Gastroesophageal sphincter (tissue), 4 donors: ENCODE measurements at regions not wholly inside any gene's neighbourhood (a gene's known extent, or its start where the extent isn't known, plus 50 kb on each side); places are given as distances from the start of the nearest gene placed in this dataset.
"Not testable (repeated sequence)": the region's sequence is repeated elsewhere in the genome, so short reads cannot be mapped to it uniquely, and the experiment has no call there.

Experiments used
- ATAC-seq: fragments of 150-250 bp; one replicate; pipeline ENCODE4 v1.9.1; 2016; ENCODE audit warnings: mild to moderate bottlenecking, moderate library complexity
- H3K27ac ChIP-seq, 4 donors: fragments of 200-600 bp; sonication (generic) in 3 of 4; 1 replicate in 3 of 4; 2 replicates in 1 of 4; pipeline ENCODE4 v1.5.1; 2016 to 2019
- H3K27me3 ChIP-seq: fragments of 200-600 bp; sonication (generic); one replicate; pipeline ENCODE4 v1.5.1; 2019
- H3K36me3 ChIP-seq, 2 donors: fragments of 200-600 bp; sonication (generic); one replicate each; pipeline ENCODE4 v1.5.1; 2019; ENCODE audit warnings: control low read depth in 1 of 2
- H3K4me1 ChIP-seq, 3 donors: fragments of 200-600 bp; sonication (generic); 1 replicate in 2 of 3; 2 replicates in 1 of 3; pipeline ENCODE4 v1.5.1; 2016 to 2019; ENCODE audit warnings: control low read depth in 2 of 3
- H3K4me3 ChIP-seq, 2 donors: fragments of 200-600 bp; sonication (generic); one replicate each; pipeline ENCODE4 v1.5.1; 2019; ENCODE audit warnings: mild to moderate bottlenecking in 1 of 2, moderate library complexity in 1 of 2
- H3K9me3 ChIP-seq, 3 donors: fragments of 200-600 bp; sonication (generic); one replicate each; pipeline ENCODE4 v1.5.1; 2017 to 2019; ENCODE audit warnings: control low read depth in 2 of 3
- CTCF ChIP-seq, 4 experiments: fragments of 200-600 bp in 2 of 4; fragments of 450-650 bp in 2 of 4; sonication (generic) in 1 of 4; IDR thresholded peaks; one replicate each; pipeline ENCODE4 v1.5.1; 2017 to 2019; ENCODE audit warnings: antibody characterized with exemption in 4 of 4, mild to moderate bottlenecking in 2 of 4, moderate library complexity in 2 of 4
- EP300 ChIP-seq: sonication (generic); formaldehyde crosslinking; IDR thresholded peaks from one replicate; pipeline ENCODE4 v1.6.1; 2017; ENCODE audit warnings: antibody characterized with exemption, mild to moderate bottlenecking
- POLR2A ChIP-seq, 2 donors: fragments of 450-650 bp; IDR thresholded peaks; one replicate each; pipeline ENCODE4 v1.6.1; 2017; ENCODE audit warnings: antibody characterized with exemption in 2 of 2, mild to moderate bottlenecking in 2 of 2, moderate library complexity in 1 of 2
- POLR2AphosphoS5 ChIP-seq: sonication (generic); formaldehyde crosslinking; IDR thresholded peaks from one replicate; pipeline ENCODE4 v1.6.1; 2017; ENCODE audit warnings: antibody characterized with exemption
- WGBS, 2 donors: methylation state at CpG; one replicate each; pipeline ENCODE4 v1.1.5; 2018; ENCODE audit warnings: low coverage in 1 of 2; 5-methylcytosine and 5-hydroxymethylcytosine counted together

DNA sequence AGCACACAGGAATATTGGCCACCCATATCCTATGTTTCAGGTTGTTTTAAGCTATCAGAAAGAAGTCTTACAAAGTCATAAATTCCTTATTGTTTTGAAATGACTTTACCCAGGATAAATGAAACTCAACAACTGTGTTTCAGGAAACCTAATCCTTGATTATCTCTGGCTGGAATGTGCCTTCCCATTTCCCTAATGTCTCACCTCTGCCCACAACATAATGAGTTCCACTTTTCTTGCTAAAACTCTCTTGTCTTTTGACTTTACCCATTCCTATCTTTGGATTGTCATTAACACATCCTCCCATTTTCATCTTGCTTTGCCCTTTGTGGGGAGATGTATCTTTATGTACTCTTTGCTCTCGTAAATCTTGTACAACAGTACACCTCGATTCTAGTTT is 200.0 kb upstream of the DNAJC19 start:
- WGBS, 2 donors: 66 to 100% methylated on average over 2 of the region's 2 CpGs
- no peaks in the 10 kb centered on the region for H3K36me3 ChIP-seq
- no peaks in the 10 kb centered on the region for H3K27me3 ChIP-seq
- no peak overlapping the region for H3K4me3 ChIP-seq
- H3K4me1 ChIP-seq: no peaks in the 10 kb centered on the region
- no peak overlapping the region for H3K27ac ChIP-seq
- TF ChIP-seq EP300: no peak
- no peak for TF ChIP-seq POLR2AphosphoS5
- no peak for ATAC-seq
- H3K9me3 ChIP-seq: no peaks in the 10 kb centered on the region

GRCh38 chr3:181183764-181184163 is 194.2 kb upstream of the DNAJC19 start:
- 83 to 89% methylated on average over 1 of the region's 1 CpG for WGBS, 2 donors
- H3K9me3 ChIP-seq: no peaks in the 10 kb centered on the region

GRCh38 chr3:181183057-181183456 is 193.5 kb upstream of the DNAJC19 start:
- not testable (repeated sequence) for H3K36me3 ChIP-seq, H3K4me1 ChIP-seq, H3K4me3 ChIP-seq, H3K9me3 ChIP-seq, H3K27ac ChIP-seq, ATAC-seq, H3K27me3 ChIP-seq
- WGBS, 2 donors: no CpG with 5 or more reads among the region's 22 CpGs

More at GRCh38 chr3:181183764-181184163, 194.2 kb upstream of the DNAJC19 start:
- Histone ChIP-seq H3K4me1 (no peaks in the 10 kb centered on the region), H3K27me3 (no peaks in the 10 kb centered on the region), H3K36me3 (no peaks in the 10 kb centered on the region), H3K4me3 (no peak overlapping the region), H3K27ac (no peak overlapping the region)
- no peak for TF ChIP-seq EP300
- TF ChIP-seq POLR2AphosphoS5: no peak
- TF ChIP-seq CTCF (IDR thresholded peaks at IDR 0.05): no peak
- TF ChIP-seq POLR2A (IDR thresholded peaks at IDR 0.05): no peak
- ATAC-seq: no peak

GRCh38 chr3:181178991-181179390 is 189.5 kb upstream of the DNAJC19 start:
- ATAC-seq: no peak
- TF ChIP-seq EP300 (no peak), CTCF (IDR thresholded peaks at IDR 0.05) (no peak), POLR2AphosphoS5 (no peak)
- no peak overlapping the region for H3K27ac ChIP-seq
- H3K9me3 ChIP-seq: no peaks in the 10 kb centered on the region
- no peak overlapping the region for H3K4me3 ChIP-seq
- H3K27me3 ChIP-seq: no peaks in the 10 kb centered on the region
- 76 to 83% methylated on average over 5 to 7 of the region's 7 CpGs for WGBS, 2 donors
- H3K4me1 ChIP-seq: peaks cover 0 to 6% (median 0%) of the 10 kb centered on the region in 3 donors
- H3K36me3 ChIP-seq: no peaks in the 10 kb centered on the region

GRCh38 chr3:181176601-181177000 is 187.1 kb upstream of the DNAJC19 start:
- Histone ChIP-seq H3K4me1 (peaks cover 0 to 6% (median 0%) of the 10 kb centered on the region in 3 donors), H3K27ac (no peak overlapping the region), H3K36me3 (no peaks in the 10 kb centered on the region), H3K4me3 (no peak overlapping the region), H3K9me3 (no peaks in the 10 kb centered on the region), H3K27me3 (no peaks in the 10 kb centered on the region)
- no peak for ATAC-seq
- TF ChIP-seq POLR2A (IDR thresholded peaks at IDR 0.05) (no peak), POLR2AphosphoS5 (peak; percentile 80), EP300 (no peak), CTCF (IDR thresholded peaks at IDR 0.05) (peak; percentile 52 to 62 (median 58))
- 7 to 15% methylated on average over 6 of the region's 6 CpGs for WGBS, 2 donors

DNA sequence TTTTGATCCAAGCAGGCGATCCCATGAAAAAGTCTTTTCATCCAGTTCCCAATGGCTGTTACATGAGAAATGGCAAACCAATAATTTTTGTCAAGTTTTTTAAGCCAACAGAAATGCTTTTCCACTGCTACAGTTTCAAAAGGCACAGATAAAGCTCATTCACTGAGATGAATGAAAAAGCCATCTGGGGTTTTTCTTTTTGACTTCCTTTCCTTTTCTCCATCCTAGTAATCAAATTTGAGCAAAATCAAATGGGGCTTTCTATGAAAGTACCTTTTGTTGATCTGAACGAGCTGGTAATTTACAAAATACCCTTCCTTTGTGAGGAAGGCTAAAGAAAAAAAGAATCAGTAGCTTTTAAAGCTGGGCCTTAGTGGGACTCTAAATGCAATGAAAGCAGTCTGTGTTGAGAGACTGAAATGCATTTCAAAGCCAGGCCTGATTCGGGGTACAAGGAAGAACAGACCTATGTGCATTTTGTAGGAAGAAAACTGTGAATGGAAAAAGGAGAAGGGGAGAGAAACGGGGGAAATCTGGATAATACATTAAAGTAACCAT is 185.2 kb upstream of the DNAJC19 start:
- Histone ChIP-seq H3K36me3 (no peaks in the 10 kb centered on the region), H3K27me3 (no peaks in the 10 kb centered on the region), H3K4me1 (peaks cover 0 to 6% (median 0%) of the 10 kb centered on the region in 3 donors), H3K4me3 (no peak overlapping the region), H3K9me3 (no peaks in the 10 kb centered on the region), H3K27ac (no peak overlapping the region)
- WGBS, 2 donors: 39 to 50% methylated on average over 4 of the region's 4 CpGs
- no peak for ATAC-seq
- TF ChIP-seq POLR2A (IDR thresholded peaks at IDR 0.05) (no peak), EP300 (no peak), CTCF (IDR thresholded peaks at IDR 0.05) (no peak), POLR2AphosphoS5 (no peak)
